PC-9 (cell line): ENCODE measurements at regions not wholly inside any gene's neighbourhood (a gene's known extent, or its start where the extent isn't known, plus 50 kb on each side); places are given as distances from the start of the nearest gene placed in this dataset.

Experiments
- CTCF ChIP-seq: fragments of 200-600 bp; sonication (generic); conservative IDR thresholded peaks from 2 replicates; pipeline ENCODE4 v1.6.1; 2017; ENCODE audit warnings: mixed run types, antibody characterized with exemption, mild to moderate bottlenecking, moderate library complexity
- EZH2 ChIP-seq: fragments of 200-600 bp; sonication (generic); IDR thresholded peaks from 2 replicates; pipeline ENCODE4 v1.8.0; 2017; ENCODE audit warnings: antibody characterized with exemption, low read depth

- TF ChIP-seq CTCF, result no peak
- TF ChIP-seq EZH2, result no peak
These were observed 63.1 kb downstream of the RPUSD4 start for GRCh38 chr11:126148317-126148716.
